Central memory CD8-positive, alpha-beta T cell (primary cell): ENCODE measurements at regions not wholly inside any gene's neighbourhood (a gene's known extent, or its start where the extent isn't known, plus 50 kb on each side); places are given as distances from the start of the nearest gene placed in this dataset.

Experiments used
- ATAC-seq: fragments of 150-1000 bp; cut with Tn5 transposase; replicated peaks from 2 replicates; pipeline ENCODE4 v1.10.0; 2022; ENCODE audit warnings: mild to moderate bottlenecking, moderate FRiP score, moderate number of reproducible peaks; ENCODE audit not compliant: poor library complexity, severe bottlenecking; ENCODE audit errors: extremely low read depth
- DNase-seq, 2 donors: peaks; one replicate each; pipeline ENCODE4 v3.0.0; 2021; ENCODE audit warnings: low spot score in 2 of 2
- H3K27ac Mint-ChIP-seq: one replicate; pipeline ENCODE4 v1.8.0; 2022; ENCODE audit warnings: low read depth, mild to moderate bottlenecking, moderate library complexity, mixed read lengths
- H3K27me3 Mint-ChIP-seq: one replicate; pipeline ENCODE4 v1.8.0; 2022; ENCODE audit warnings: mixed read lengths
- H3K36me3 Mint-ChIP-seq: one replicate; pipeline ENCODE4 v1.8.0; 2022; ENCODE audit warnings: mild to moderate bottlenecking, moderate library complexity, mixed read lengths; ENCODE audit not compliant: insufficient read depth
- H3K4me1 Mint-ChIP-seq: one replicate; pipeline ENCODE4 v1.8.0; 2022; ENCODE audit warnings: mixed read lengths
- H3K4me3 Mint-ChIP-seq: one replicate; pipeline ENCODE4 v1.8.0; 2022; ENCODE audit warnings: mild to moderate bottlenecking, moderate library complexity, mixed read lengths
- H3K9me3 Mint-ChIP-seq: one replicate; pipeline ENCODE4 v1.8.0; 2022; ENCODE audit warnings: mixed read lengths

GRCh38 chr15:62927196-62927595, 115.4 kb upstream of the TPM1 start:
- Mint-ChIP-seq H3K4me1 (no peaks in the 10 kb centered on the region), H3K4me3 (no peak overlapping the region), H3K9me3 (no peaks in the 10 kb centered on the region), H3K27ac (no peak overlapping the region), H3K36me3 (peaks cover 2% of the 10 kb centered on the region), H3K27me3 (peaks cover 30% of the 10 kb centered on the region)
- no peak for ATAC-seq
- DNase-seq = no peak

- H3K4me1 Mint-ChIP-seq = no peaks in the 10 kb centered on the region
- peaks cover 2% of the 10 kb centered on the region for H3K36me3 Mint-ChIP-seq
- DNase-seq (no peak), ATAC-seq (no peak)
- H3K4me3 Mint-ChIP-seq = no peak overlapping the region
- H3K9me3 Mint-ChIP-seq = no peaks in the 10 kb centered on the region
- H3K27ac Mint-ChIP-seq = no peak overlapping the region
- H3K27me3 Mint-ChIP-seq = peaks cover 37% of the 10 kb centered on the region
Measured at GRCh38 chr15:62927836-62928235, 114.7 kb upstream of the TPM1 start.

DNA sequence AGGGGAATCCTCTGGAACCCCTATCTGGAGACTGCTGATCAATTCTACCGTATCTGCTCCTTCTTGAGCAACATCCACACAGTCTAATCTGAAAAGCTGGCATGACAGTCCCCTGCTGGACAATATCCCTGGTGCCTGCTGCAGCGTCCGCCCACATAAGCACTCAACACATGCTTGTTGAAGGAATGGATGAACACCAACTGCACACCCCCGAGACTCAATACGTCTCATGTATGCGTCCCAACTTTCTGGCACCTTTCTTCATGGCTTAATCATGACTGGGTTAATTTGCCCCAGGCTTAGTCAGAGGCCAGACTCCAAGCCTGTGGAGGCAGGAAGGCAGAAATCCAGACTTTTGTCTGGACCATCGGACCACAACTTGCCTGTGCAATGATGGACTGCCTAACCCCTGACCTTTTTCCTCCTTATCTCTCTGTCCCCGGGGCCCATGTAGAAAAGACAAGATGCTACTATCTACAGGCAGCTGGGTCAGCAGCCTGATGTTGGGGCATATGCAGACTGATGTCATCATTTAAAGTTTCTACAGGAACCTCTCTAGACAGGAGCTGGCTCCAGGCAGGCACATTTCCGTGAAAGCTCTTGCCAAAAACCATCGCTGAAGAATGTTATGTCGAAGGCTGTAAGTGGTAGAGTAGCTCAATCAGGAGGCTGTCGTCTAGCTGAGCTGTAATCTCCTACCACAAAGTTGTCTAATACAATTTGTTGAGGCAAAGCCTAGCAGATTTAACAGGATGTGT, 114.1 kb upstream of the TPM1 start:
- H3K36me3 Mint-ChIP-seq = peaks cover 2% of the 10 kb centered on the region
- DNase-seq (no peak), ATAC-seq (no peak)
- no peaks in the 10 kb centered on the region for H3K4me1 Mint-ChIP-seq
- no peak overlapping the region for H3K4me3 Mint-ChIP-seq
- no peaks in the 10 kb centered on the region for H3K9me3 Mint-ChIP-seq
- peaks cover 37% of the 10 kb centered on the region for H3K27me3 Mint-ChIP-seq
- H3K27ac Mint-ChIP-seq = no peak overlapping the region

DNA sequence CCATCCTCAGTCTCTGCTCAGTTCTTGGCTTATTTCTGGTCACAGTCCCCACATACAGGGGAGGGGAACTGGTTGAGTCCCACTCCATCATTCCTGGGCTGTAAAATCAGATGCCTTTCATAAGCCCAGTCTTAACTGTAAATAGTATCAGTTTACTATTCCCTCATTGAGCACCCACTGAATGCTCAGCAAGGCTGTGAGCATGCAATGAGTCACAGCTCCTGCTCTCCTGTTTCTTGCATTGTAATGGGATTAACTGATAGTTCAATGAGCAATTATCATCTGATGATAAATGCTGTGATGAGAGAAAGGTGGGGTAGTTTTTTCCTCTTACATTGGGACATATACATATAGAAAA, 113.6 kb upstream of the TPM1 start:
- H3K9me3 Mint-ChIP-seq = no peaks in the 10 kb centered on the region
- no peaks in the 10 kb centered on the region for H3K4me1 Mint-ChIP-seq
- DNase-seq = no peak

GRCh38 chr15:62931650-62932049, 110.9 kb upstream of the TPM1 start:
- H3K27me3 Mint-ChIP-seq = peaks cover 53% of the 10 kb centered on the region
- no peak overlapping the region for H3K27ac Mint-ChIP-seq
- no peaks in the 10 kb centered on the region for H3K4me1 Mint-ChIP-seq
- H3K36me3 Mint-ChIP-seq = no peaks in the 10 kb centered on the region
- no peak for ATAC-seq
- DNase-seq = no peak
- H3K9me3 Mint-ChIP-seq = no peaks in the 10 kb centered on the region
- no peak overlapping the region for H3K4me3 Mint-ChIP-seq

More for the DNA sequence above, 113.6 kb upstream of the TPM1 start:
- H3K36me3 Mint-ChIP-seq = peaks cover 2% of the 10 kb centered on the region
- H3K4me3 Mint-ChIP-seq = no peak overlapping the region
- no peak for ATAC-seq
- no peak overlapping the region for H3K27ac Mint-ChIP-seq
- H3K27me3 Mint-ChIP-seq = peaks cover 40% of the 10 kb centered on the region

- H3K36me3 Mint-ChIP-seq = no peaks in the 10 kb centered on the region
- no peak overlapping the region for H3K27ac Mint-ChIP-seq
Measured at GRCh38 chr15:62932436-62932835, 110.1 kb upstream of the TPM1 start.

GRCh38 chr15:62933386-62933785, 109.2 kb upstream of the TPM1 start:
- Mint-ChIP-seq H3K4me1 (no peaks in the 10 kb centered on the region), H3K27me3 (peaks cover 64% of the 10 kb centered on the region), H3K9me3 (no peaks in the 10 kb centered on the region), H3K27ac (no peak overlapping the region), H3K4me3 (no peak overlapping the region), H3K36me3 (no peaks in the 10 kb centered on the region)
- no peak for ATAC-seq
- DNase-seq = no peak

More at GRCh38 chr15:62932436-62932835, 110.1 kb upstream of the TPM1 start:
- peaks cover 54% of the 10 kb centered on the region for H3K27me3 Mint-ChIP-seq
- ATAC-seq = no peak
- no peaks in the 10 kb centered on the region for H3K4me1 Mint-ChIP-seq
- DNase-seq = no peak
- H3K4me3 Mint-ChIP-seq = no peak overlapping the region
- H3K9me3 Mint-ChIP-seq = no peaks in the 10 kb centered on the region

- Mint-ChIP-seq H3K9me3 (no peaks in the 10 kb centered on the region), H3K27me3 (peaks cover 74% of the 10 kb centered on the region), H3K36me3 (no peaks in the 10 kb centered on the region), H3K27ac (no peak overlapping the region), H3K4me1 (no peaks in the 10 kb centered on the region), H3K4me3 (no peak overlapping the region)
- ATAC-seq = no peak
- no peak for DNase-seq
Measured at GRCh38 chr15:62934236-62934971, 108.1 kb upstream of the TPM1 start.

- no peak overlapping the region for H3K4me3 Mint-ChIP-seq
- H3K9me3 Mint-ChIP-seq = no peaks in the 10 kb centered on the region
- H3K27ac Mint-ChIP-seq = no peak overlapping the region
- DNase-seq = no peak
- no peaks in the 10 kb centered on the region for H3K4me1 Mint-ChIP-seq
- H3K27me3 Mint-ChIP-seq = peaks cover 85% of the 10 kb centered on the region
- H3K36me3 Mint-ChIP-seq = no peaks in the 10 kb centered on the region
- no peak for ATAC-seq
Measured at GRCh38 chr15:62935300-62936081, 107.1 kb upstream of the TPM1 start.

GRCh38 chr15:62938825-62939224, 103.7 kb upstream of the TPM1 start:
- ATAC-seq (no peak), DNase-seq (no peak)
- Mint-ChIP-seq H3K27ac (no peak overlapping the region), H3K4me3 (no peak overlapping the region), H3K36me3 (no peaks in the 10 kb centered on the region), H3K9me3 (no peaks in the 10 kb centered on the region), H3K27me3 (peaks cover 99% of the 10 kb centered on the region), H3K4me1 (no peaks in the 10 kb centered on the region)

GRCh38 chr15:62940093-62940754, 102.3 kb upstream of the TPM1 start:
- ATAC-seq (no peak), DNase-seq (no peak)
- no peaks in the 10 kb centered on the region for H3K36me3 Mint-ChIP-seq
- H3K9me3 Mint-ChIP-seq = no peaks in the 10 kb centered on the region
- H3K27me3 Mint-ChIP-seq = peaks cover 99% of the 10 kb centered on the region
- no peaks in the 10 kb centered on the region for H3K4me1 Mint-ChIP-seq
- no peak overlapping the region for H3K4me3 Mint-ChIP-seq
- no peak overlapping the region for H3K27ac Mint-ChIP-seq

DNA sequence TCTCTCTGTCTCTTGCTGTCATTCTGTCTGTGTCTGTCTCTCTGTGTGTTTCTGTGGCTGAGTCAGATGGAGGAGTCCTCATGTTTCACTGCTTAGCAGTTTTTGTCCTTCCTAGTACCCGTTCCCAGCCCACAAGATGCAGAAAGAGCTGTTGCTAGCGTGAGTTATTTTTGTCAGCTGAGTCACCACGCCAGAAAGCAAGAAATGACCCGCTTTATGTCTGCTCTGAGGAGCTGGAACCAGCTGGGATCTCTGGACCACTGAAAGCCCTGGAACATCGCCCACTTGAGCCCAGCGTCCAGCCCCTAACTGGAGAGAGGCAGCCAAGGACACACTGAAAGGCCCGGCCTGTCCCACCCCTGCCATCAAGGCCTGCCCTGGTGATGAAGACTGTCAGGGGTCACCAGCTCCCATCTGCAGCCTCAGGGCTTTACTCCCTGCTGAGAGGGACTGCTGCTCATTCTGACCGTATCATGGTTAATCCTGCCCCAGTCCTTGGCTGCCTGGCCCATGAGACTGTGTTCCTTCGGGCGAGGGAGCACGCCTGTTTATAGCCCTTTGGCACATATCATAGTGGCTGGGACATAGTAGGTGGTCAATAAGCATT, 101.7 kb upstream of the TPM1 start:
- no peak for ATAC-seq
- no peak overlapping the region for H3K27ac Mint-ChIP-seq
- no peak overlapping the region for H3K4me3 Mint-ChIP-seq
- H3K4me1 Mint-ChIP-seq = no peaks in the 10 kb centered on the region
- no peaks in the 10 kb centered on the region for H3K9me3 Mint-ChIP-seq
- peaks cover 94% of the 10 kb centered on the region for H3K27me3 Mint-ChIP-seq
- no peaks in the 10 kb centered on the region for H3K36me3 Mint-ChIP-seq
- no peak for DNase-seq
